Testis (tissue), 2 donors: ENCODE measurements at regions not wholly inside any gene's neighbourhood (a gene's known extent, or its start where the extent isn't known, plus 50 kb on each side); places are given as distances from the start of the nearest gene placed in this dataset.

Experiments
- DNase-seq: peaks from one replicate; pipeline ENCODE4 v3.0.0-alpha.2; 2019
- H3K27ac ChIP-seq, 2 donors: fragments of 200-600 bp; sonication (generic); one replicate each; pipeline ENCODE4 v1.5.1; 2019
- H3K27me3 ChIP-seq: fragments of 200-600 bp; sonication (generic); one replicate; pipeline ENCODE4 v1.5.1; 2019
- H3K36me3 ChIP-seq: fragments of 200-600 bp; sonication (generic); one replicate; pipeline ENCODE4 v1.5.1; 2017; ENCODE audit warnings: low read depth; ENCODE audit errors: missing control alignments
- H3K4me1 ChIP-seq: fragments of 200-600 bp; sonication (generic); one replicate; pipeline ENCODE4 v1.5.1; 2019
- H3K4me3 ChIP-seq, 2 donors: fragments of 200-600 bp; sonication (generic); one replicate each; pipeline ENCODE4 v1.5.1; 2017 to 2019
- H3K9me3 ChIP-seq: fragments of 200-600 bp; sonication (generic); one replicate; pipeline ENCODE4 v1.5.1; 2017
- CTCF ChIP-seq, 3 experiments: fragments of 450-650 bp in 2 of 3; fragments of 200-600 bp in 1 of 3; sonication (generic) in 1 of 3; IDR thresholded peaks; one replicate each; pipeline ENCODE4 v1.5.1; 2016 to 2019; ENCODE audit warnings: antibody characterized with exemption in 3 of 3, mild to moderate bottlenecking in 2 of 3, moderate library complexity in 1 of 3
- POLR2A ChIP-seq: fragments of 450-650 bp; IDR thresholded peaks from one replicate; pipeline ENCODE4 v1.6.1; 2017; ENCODE audit warnings: antibody characterized with exemption, mild to moderate bottlenecking, moderate library complexity
- WGBS, 2 donors: methylation state at CpG; one replicate each; pipeline ENCODE4 v1.1.5; 2018; 5-methylcytosine and 5-hydroxymethylcytosine counted together
- intact Hi-C: fragments of 100-400 bp; cut with DNase I; formaldehyde crosslinking; loops from one replicate; pipeline ENCODE4 v1.15.1; 2023; ENCODE audit warnings: low total_unique reads

GRCh38 chr5:175001876-175002645 is 277.7 kb downstream of the MSX2 start:
- H3K9me3 ChIP-seq = no peaks in the 10 kb centered on the region
- DNase-seq = no peak
- no peak overlapping the region for H3K27ac ChIP-seq
- no peaks in the 10 kb centered on the region for H3K36me3 ChIP-seq
- H3K4me1 ChIP-seq = no peaks in the 10 kb centered on the region
- 75 to 80% methylated on average over 11 of the region's 11 CpGs for WGBS, 2 donors
- H3K4me3 ChIP-seq = no peak overlapping the region
- no peak for TF ChIP-seq CTCF (IDR thresholded peaks at IDR 0.05)
- TF ChIP-seq POLR2A = no peak
- H3K27me3 ChIP-seq = no peaks in the 10 kb centered on the region
- intact Hi-C loops = no loop called here

- no peak for DNase-seq
- no peak overlapping the region for H3K27ac ChIP-seq
- H3K4me1 ChIP-seq = no peaks in the 10 kb centered on the region
- H3K36me3 ChIP-seq = no peaks in the 10 kb centered on the region
- WGBS, 2 donors = 57 to 83% methylated on average over 2 of the region's 2 CpGs
- no peak overlapping the region for H3K4me3 ChIP-seq
- H3K9me3 ChIP-seq = no peaks in the 10 kb centered on the region
- intact Hi-C loops = no loop called here
- H3K27me3 ChIP-seq = no peaks in the 10 kb centered on the region
- TF ChIP-seq CTCF (IDR thresholded peaks at IDR 0.05) (no peak), POLR2A (no peak)
Measured at GRCh38 chr5:175001311-175001710, 276.9 kb downstream of the MSX2 start.

GRCh38 chr5:174999581-174999980 is 275.2 kb downstream of the MSX2 start:
- H3K36me3 ChIP-seq = no peaks in the 10 kb centered on the region

GRCh38 chr5:174998131-174998730 is 273.8 kb downstream of the MSX2 start:
- Histone ChIP-seq H3K27me3 (no peaks in the 10 kb centered on the region), H3K4me3 (no peak overlapping the region), H3K27ac (no peak overlapping the region), H3K4me1 (no peaks in the 10 kb centered on the region), H3K9me3 (no peaks in the 10 kb centered on the region), H3K36me3 (no peaks in the 10 kb centered on the region)
- no peak for DNase-seq
- WGBS, 2 donors = 87 to 89% methylated on average over 5 of the region's 5 CpGs
- intact Hi-C loops = no loop called here
- TF ChIP-seq POLR2A (no peak), CTCF (IDR thresholded peaks at IDR 0.05) (no peak)

More at GRCh38 chr5:174999581-174999980, 275.2 kb downstream of the MSX2 start:
- no peak for TF ChIP-seq CTCF (IDR thresholded peaks at IDR 0.05)
- TF ChIP-seq POLR2A = no peak
- Histone ChIP-seq H3K4me3 (no peak overlapping the region), H3K27me3 (no peaks in the 10 kb centered on the region), H3K9me3 (no peaks in the 10 kb centered on the region), H3K27ac (no peak overlapping the region), H3K4me1 (no peaks in the 10 kb centered on the region)
- intact Hi-C loops = no loop called here
- 22 to 37% methylated on average over 4 to 8 of the region's 8 CpGs for WGBS, 2 donors
- DNase-seq = no peak
